ENCODE measurements at regions not wholly inside any gene's neighbourhood (a gene's known extent, or its start where the extent isn't known, plus 50 kb on each side); places are given as distances from the start of the nearest gene placed in this dataset. TPM values are rescaled to one million over a fixed set of nuclear protein-coding genes. Genes with fewer than 3 reads are reported as not detected.

GRCh38 chr14:47730296-47730695 lies 54.9 kb upstream of the MDGA2 start:
- Mint-ChIP-seq H3K4me3 (no peak overlapping the region), H3K27me3 (ENCODE audit: low read depth) (no peaks in the 10 kb centered on the region), H3K9me3 (no peaks in the 10 kb centered on the region), H3K36me3 (ENCODE audit: insufficient read depth in 1 of 3, low read depth in 3 of 3) (no peaks in the 10 kb centered on the region), H3K27ac (no peak overlapping the region), H3K4me1 (0 out of 4 replicates have a peak, but pooled peaks cover 0 to 3% of the 10 kb centered on the region in 2 experiments)
- H4K20me1 ChIP-seq (ENCODE audit: control insufficient read depth, insufficient read depth, insufficient read length), result no peaks in the 10 kb centered on the region
- no CpG with 5 or more reads among the region's 3 CpGs for WGBS (ENCODE audit: extremely low coverage, insufficient read length, low lambda C conversion rate)
- H4K91ac ChIP-seq (ENCODE audit: insufficient read length, low read depth, low read length), result no peak overlapping the region
- H3K23me2 ChIP-seq (ENCODE audit: insufficient read length, low read depth, low read length, poor library complexity, severe bottlenecking), result no peaks in the 10 kb centered on the region
- no peaks in the 10 kb centered on the region for H3K79me1 ChIP-seq (ENCODE audit: insufficient read depth, low read depth, low read length, poor library complexity, severe bottlenecking)
- H3K4ac ChIP-seq (ENCODE audit: low read depth, low read length), result no peak overlapping the region
- no peak overlapping the region for H2AK5ac ChIP-seq (ENCODE audit: insufficient read length, low read length)
- H3K14ac ChIP-seq (ENCODE audit: insufficient read depth, low read length), result no peak overlapping the region
- H2BK12ac ChIP-seq (ENCODE audit: insufficient read length, low read depth, low read length), result no peak overlapping the region
- H3K27ac ChIP-seq (ENCODE audit: insufficient read length, low read depth, low read length), result no peak overlapping the region
- H4K8ac ChIP-seq (replicated peaks; ENCODE audit: insufficient read length, low read depth, low read length), result no peak overlapping the region
- H3K23ac ChIP-seq (ENCODE audit: insufficient read length, low read depth, low read length), result no peak overlapping the region
- no peak for TF ChIP-seq CTCF (conservative IDR thresholded peaks at IDR 0.05)
- H3T11ph ChIP-seq (ENCODE audit: low read length), result no peak overlapping the region
- no peaks in the 10 kb centered on the region for H3K9me3 ChIP-seq (ENCODE audit: control insufficient read depth, low read depth, low read length)
- H2BK15ac ChIP-seq (ENCODE audit: low read depth, low read length), result no peak overlapping the region
- H2BK5ac ChIP-seq (ENCODE audit: insufficient read length, low read length), result no peak overlapping the region
- no peak overlapping the region for H4K5ac ChIP-seq (ENCODE audit: insufficient read length, low read depth, low read length)
- no peak overlapping the region for H2BK20ac ChIP-seq (ENCODE audit: low read depth, low read length, poor library complexity, severe bottlenecking)
- no peak overlapping the region for H3K9ac ChIP-seq (ENCODE audit: extremely low read depth, insufficient read length, low read length)
- no peak overlapping the region for H2AFZ ChIP-seq (ENCODE audit: low read length)
- no peaks in the 10 kb centered on the region for H3K79me2 ChIP-seq (ENCODE audit: insufficient read depth, low read length)
- DNase-seq, result no peak
- H3K4me1 ChIP-seq (ENCODE audit: insufficient read depth, low read length), result no peaks in the 10 kb centered on the region
- H3K56ac ChIP-seq (ENCODE audit: insufficient read length, low read depth, low read length), result no peak overlapping the region
- H3K27me3 ChIP-seq (ENCODE audit: insufficient read depth, low read length), result no peaks in the 10 kb centered on the region
- no peak overlapping the region for H2BK120ac ChIP-seq (ENCODE audit: low read depth, low read length, poor library complexity, severe bottlenecking)
- no peak overlapping the region for H3K4me2 ChIP-seq (ENCODE audit: insufficient read depth, insufficient read length, low read length)
- no peak overlapping the region for H3K18ac ChIP-seq (ENCODE audit: insufficient read length, low read depth, low read length)

Small RNA genes in the stretch of these regions (microRNA-seq; reads per million reads assigned to microRNA genes)
- gene MIR548Y (ENCODE audit: borderline microRNAs expressed), result not detected

Data from H9 (cell line).